DMS 273 (cell line): ENCODE measurements at regions not wholly inside any gene's neighbourhood (a gene's known extent, or its start where the extent isn't known, plus 50 kb on each side); places are given as distances from the start of the nearest gene placed in this dataset.

ENCODE experiments used
- DNase-seq: peaks from one replicate; lab custom pipeline; 2025; ENCODE audit not compliant: unreplicated experiment; lab: John Stamatoyannopoulos, UW

DNA sequence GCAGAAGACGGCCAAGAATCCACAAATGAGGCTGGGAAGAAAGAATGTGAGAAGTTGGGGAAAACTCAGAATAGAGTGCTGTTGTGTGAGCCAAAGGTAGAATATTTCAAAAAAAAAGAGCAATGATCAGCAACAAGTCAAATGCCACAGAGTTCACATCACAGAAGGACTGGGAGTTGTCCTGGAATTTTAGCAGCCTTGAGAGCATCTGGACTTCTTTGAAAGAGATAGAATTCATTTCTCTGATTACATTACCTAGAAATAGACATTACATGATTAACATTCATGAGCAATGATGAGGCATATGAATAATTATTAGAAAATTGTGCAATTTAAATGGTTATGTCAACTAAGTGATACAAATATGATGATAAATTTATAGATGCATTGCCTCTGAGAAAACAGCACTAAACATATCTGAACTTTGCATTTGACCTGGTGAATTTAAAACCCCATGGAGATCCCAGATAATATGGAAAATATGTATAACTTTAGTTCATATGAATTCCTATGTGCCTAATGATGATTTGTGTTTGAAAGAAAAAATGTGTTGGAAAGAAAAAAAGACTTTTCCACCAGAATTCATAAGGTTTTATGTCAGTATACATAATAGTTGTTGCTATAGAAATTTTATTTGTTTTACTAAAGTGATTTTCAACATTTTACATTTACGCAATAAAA is 186.2 kb downstream of the POSTN start:
- no peak for DNase-seq

DNA sequence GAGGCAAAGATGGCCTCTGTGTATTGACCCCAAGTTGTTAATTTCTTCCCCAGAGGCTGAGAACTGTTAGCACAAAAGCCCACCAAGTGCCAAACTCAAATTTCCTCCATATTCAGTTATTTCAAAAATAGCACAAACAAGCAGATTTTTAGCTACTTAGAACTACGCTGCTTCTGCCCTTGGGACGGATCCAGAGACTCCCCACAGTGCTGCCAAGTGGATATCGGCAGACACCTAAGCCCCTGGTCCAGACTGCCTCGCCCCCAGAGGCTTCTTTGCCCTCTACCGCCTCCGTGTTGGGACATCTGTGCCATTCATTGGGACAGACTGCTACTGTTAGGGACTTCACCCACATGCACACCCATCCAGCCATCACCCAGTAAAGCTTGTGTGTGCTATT is 188.3 kb downstream of the POSTN start:
- DNase-seq: no peak

DNA sequence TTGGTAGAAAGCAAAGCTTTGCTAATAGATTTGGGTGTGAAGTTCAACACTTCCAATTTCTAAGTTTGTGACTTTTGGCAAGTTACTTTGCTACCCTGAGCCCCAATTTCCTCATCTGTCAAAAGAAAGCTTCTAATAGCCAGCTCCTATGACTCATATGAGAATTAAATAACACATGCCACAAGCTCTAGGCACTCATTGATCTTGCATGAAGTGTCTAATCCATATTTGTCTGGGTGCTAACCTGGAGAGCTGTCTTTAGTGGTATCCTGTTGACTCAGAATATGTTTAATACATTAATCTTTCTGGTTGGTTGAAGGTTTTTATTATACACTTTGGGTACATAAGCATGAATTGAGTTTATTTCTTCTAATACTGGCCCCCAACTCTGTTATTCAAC is 188.8 kb downstream of the POSTN start:
- no peak for DNase-seq

DNA sequence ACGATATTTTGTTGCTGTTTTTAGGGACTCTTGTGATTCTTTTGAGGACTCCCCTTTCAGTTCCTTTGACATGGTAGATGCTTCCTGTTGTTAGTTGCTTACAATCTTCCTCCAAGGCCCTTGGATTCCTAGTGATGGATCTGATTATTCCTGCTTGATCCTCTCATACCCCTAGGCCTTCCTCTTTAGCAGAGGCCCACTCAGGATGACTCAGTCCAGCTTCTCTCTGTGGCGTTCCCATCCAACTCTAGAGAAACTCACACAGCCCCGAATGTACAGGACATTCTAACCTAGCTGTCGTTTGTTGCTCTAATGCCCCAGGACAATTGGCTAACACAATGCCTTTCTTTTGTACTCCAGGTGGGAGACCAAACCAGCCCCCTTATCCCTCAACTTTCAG is 191.4 kb downstream of the POSTN start:
- DNase-seq: no peak

DNA sequence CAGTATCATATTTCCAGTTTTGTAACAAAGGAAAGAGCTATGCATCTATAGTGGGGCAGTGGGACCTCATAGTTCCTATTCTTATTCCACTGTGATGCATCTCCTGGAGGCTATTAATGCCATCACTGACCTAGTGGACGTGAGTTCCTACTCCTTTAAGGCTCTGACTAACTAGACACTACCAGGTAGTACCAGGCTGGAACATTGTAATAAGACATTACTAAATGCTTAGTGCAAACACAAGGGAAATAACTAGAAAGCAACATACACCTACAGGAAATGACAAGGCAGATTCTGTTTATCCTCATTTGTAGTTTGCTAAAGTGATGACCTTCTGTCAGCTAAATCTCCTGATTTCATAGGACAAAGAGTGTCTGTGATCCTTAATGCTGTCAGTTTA is 192.5 kb downstream of the POSTN start:
- DNase-seq: no peak

DNA sequence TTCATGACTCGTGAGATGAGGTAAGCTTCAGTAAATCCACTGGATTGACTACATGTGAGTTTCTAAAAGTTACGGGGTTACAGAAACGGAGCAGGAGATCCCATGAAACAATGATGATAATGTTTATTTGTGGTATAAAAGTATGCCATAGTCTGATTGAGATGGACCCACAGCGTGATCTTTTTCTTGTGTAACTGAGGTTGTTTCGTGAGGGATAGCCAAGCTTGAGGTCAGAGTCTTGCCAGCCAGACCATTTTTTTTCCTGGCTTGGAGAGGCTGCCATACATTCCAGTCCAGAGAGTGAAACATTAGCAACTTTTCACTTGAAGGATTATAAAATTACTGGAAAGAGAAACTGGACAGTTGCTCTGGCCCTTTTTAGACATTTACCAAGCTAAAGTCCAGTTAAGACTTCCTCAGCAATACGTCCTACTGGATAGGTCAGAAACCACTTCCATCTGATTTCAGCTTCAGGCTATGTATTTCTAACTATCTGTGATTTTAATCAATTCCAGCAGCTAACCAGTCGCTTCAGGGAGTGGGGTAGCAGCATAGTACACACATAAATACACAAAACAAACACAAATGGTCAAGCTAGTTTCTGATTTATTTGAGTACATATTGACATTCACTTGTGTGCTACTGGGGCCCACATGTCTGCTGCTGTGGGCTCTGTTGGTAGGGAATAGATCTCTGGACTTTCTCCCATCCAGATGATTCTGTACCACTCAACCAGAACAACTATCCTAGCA is 194.6 kb downstream of the POSTN start:
- no peak for DNase-seq

DNA sequence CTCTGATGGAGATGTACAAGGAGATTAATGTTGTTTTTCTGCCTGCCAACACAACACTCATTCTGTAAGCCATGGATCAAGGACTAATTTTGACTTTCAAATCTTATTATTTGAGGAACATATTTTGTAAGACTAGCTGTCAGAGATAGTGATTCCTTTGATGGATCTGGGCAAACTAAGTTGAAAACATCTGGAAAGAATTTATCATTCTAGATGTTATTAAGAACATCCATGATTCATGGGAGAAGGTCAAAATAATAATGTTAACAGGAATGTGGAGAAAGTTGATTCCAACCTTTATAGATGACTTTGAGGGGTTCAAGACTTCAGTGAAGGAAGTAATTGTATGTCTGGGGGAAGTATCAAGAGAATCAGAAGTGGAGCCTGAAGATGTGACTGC is 196.8 kb downstream of the POSTN start:
- no peak for DNase-seq

DNA sequence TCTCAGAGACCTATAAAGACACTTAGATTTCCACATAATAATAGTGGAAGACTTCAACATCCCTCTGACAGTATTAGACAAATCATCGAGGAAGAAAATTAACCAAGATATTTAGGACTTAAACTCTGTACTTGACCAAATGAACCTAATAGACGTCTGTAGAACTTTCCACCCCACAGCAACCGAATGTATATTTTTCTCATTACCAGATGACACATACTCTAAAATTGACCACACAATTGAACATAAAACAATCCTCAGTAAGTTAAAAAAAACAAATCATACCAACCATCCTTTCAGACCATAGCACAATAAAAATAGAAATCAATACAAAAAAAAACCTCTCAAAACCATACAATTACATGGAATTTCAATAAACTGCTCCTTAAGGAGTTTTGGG is 201.0 kb downstream of the POSTN start:
- DNase-seq: no peak

DNA sequence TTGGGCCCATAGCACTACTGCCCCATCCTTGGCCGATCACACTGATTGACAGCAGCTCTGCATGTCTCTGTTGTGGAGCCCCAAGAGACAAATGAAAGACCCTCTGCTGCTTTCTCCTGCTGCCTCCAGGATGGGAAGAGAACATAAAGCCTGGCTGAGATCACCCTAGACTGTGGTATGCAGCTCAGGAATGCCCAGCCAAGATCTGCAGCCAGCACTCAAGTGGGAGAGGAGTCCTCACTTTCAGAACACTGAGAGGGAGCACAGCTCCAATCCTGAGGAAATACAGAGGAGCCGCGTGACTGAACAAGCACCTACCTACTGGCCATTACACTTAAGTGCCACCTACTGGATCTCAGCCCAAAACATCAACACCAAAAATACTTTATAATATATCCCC is 203.0 kb downstream of the POSTN start:
- no peak for DNase-seq

DNA sequence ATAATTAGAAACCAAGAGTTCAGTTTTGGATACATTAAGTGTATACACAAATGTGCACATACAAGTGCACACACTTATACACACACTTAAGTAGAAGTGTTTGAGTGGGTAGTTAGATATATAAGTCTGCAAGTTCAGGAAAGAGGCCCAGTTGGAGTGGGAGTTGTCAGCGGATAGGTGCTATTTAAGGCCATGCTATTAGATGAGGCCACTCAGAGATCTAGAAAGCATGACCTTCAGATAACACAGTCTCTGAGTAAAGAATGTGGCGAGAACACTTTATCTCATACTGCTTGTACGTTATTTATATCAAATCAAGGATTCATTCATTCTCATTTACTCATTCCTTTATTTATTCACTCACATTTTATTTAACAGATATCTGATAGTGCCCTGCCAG is 206.2 kb downstream of the POSTN start:
- no peak for DNase-seq

DNA sequence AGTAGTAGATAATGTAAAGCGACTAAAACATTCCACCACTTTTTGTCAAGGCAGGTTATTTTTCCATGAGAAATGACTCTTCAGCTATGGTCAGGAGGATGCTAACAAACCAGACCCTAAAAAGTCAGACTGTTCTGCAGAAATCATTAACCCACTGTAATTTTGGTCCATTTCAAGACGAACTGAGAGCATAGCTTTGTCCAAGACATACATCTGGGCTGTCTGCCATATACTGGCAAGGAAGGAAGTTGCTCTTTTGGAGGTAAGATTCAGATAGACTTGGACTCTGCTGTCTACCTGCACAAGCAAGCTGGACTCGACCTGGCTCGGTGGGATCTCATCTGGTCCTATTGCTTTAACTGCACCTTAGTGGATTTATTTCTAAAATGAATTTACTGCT is 207.8 kb downstream of the POSTN start:
- DNase-seq: no peak

DNA sequence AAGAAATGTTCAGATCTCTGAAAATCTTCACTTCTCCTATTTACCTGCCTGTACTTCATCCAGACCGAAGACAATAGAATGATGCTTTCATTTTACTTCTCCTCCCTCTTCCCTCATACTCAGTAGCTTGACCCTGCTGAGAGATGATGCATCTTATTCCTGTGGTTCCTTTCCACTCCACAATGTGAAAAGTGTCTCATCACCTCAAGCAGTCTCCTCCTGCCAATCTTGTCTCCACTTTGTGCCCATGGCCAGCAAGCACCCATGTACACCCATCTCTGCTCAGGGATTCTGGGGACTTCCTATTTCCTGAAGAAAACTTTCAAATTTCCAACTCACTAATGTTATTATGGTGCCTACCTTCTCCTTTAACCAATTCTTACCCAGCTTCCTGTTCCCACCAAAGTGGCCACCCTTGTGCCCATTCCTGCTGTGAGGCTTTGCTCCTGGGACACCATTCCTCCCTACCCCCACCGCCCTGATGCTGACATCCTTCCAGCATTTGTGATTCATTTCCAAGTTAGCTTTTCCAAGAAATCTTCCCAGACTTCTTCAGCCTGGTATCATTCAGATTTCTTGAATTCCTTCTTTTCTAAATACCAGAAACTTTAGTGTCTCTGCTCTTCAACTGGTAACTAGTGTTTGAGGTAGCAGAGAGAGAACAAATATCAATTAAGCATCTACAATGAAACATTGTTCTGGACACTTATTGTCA is 212.5 kb downstream of the POSTN start:
- no peak for DNase-seq

DNA sequence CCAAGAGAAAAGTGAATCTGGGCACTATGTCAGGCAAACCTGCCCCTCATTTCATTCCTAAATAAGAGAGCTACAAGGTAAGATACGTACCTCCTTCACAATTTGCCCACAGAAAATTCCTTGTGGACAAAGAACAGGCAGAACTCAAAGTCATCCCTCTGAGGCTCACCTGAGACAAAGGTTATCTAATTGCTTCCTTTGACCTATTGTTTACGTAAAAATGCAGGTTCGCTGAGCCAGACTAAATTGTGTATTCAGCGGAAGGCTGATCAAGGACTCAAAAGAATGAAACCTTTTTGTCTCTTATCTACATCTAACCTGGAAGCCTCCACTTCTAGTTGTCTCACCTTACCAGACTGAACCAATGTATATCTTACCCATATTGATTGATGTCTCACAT is 213.3 kb downstream of the POSTN start:
- no peak for DNase-seq

DNA sequence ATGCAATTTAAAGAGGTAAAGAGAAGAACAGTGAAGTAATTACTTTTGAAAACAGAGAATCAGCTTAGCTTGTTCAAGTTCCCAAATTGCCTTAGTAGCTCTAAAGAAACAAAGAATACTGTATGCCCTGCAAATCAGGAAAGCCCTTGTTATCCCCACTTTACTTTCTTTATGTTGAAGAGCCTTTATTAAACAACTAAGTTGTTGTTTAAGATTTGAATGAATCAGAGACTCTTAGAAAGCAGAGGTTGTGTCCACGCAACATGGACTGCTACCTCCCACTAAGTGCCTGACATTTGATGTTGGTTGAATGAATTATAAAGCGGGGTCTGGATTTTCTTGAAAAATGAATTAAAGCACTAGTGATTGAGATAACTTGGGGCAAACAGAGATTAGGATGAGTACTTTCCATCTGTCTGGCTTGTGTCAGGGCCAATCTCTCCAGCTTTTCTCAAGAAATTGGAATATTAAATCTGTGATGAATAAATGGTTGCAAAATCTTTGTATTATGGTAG is 214.7 kb downstream of the POSTN start:
- DNase-seq: no peak

DNA sequence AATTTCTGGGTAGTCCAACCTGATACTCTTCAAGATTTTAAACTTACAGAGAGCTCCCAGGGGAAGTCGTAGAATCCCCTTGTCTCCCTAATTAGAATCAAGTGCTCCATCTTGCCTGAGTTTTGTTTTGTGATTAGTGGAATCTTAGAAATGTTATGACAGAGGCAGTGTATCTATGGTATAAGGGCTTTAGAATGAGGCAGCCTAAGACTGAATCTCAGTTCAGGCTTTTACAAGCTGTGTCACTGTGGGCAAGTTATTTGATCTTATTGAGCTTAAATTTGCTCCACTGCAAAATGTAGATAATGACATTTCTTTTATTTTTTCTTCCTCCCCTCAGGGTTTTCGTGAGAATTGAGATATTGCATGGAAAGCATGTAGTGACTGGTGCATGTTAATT is 215.5 kb downstream of the POSTN start:
- DNase-seq: no peak

DNA sequence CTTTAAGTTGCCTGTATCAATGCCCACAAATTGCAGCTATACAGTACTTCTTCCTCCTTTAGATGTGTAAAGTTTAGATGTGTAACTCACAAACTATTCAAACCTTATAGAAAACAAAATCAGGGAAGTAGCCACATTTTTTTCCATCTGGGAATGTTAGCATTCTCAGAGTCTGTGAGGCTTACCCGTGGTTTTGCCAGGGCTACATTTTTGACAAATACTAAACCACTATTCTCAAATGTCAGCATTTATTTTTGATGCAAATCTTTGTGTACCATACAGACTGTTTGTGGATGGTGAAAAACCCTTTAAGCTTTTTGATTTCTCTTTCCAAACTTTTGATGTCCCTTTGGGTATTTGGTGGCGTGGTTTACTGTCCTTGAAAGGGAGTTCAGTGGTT is 216.4 kb downstream of the POSTN start:
- DNase-seq: no peak

DNA sequence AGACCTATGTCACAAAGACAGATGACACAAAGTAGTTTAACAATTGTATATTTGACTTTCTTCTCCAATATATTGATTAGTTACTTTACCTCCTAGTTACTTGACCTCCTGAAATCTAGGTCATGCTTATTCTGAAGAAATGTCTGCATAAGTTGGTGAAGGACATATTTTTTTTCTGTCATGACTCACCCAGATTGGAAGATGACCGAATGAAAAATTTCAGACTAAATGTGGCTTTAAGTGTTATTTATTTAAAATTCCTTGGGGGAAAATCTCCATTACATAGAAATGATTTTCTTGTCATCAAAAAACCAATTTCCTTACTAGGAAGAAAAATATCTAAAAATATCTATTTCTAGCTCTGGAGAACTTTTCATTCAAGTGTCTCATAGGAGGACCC is 217.1 kb downstream of the POSTN start:
- DNase-seq: no peak

DNA sequence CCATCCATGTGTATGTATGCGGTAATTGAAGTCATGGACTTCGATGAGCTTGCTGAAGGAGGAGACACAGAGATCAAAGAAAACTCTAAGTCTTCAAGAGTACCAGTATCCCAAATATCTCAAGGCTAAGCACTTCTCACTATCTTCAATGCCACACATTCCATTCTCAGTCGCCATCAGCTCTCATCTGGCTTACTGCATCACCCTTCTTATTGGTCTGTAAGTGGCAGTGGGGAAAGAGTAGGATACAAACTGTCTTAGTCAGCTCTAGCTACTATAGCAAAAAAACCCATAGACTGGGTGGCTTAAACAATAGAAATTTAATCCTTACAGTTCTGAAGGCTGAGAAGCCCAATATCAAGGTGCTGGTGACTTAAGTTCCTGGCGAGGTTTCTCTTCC is 218.7 kb downstream of the POSTN start:
- DNase-seq: no peak

DNA sequence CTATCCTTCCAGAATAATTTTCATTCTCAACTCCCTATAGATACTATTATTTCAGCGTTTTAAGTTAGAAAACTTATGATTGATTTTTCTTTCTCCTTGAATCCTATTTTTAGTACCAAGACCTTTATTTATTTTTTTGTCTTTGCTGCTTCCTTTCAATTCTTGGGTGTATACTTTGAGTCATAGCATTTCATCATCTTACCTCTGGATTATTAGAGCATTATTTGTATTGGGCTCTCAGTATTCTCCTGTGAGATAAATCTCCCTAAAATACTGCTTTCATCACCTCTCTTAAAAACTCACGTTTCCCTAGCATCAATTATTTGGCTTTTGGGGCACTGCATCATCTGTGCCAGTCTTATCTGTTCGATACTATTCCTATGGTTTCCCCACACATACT is 222.8 kb downstream of the POSTN start:
- no peak for DNase-seq

DNA sequence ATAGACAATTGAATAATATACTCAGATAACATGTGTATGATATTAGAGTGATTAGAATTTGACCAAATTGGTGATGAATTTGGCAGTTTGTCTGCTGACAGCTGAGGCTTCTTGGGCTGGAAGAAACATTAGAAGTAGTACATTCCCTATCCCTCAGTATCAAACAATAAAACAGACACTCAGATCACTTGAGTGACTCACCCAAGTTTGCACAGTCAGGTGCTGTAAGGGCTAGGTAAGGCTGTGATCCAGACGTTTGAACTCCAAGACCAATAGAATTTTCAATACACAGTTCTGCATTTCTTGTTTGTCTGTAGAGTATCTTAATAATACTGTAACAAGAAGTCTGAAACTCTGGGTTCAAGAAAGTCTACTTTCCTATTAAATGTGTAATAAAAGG is 223.5 kb downstream of the POSTN start:
- no peak for DNase-seq

DNA sequence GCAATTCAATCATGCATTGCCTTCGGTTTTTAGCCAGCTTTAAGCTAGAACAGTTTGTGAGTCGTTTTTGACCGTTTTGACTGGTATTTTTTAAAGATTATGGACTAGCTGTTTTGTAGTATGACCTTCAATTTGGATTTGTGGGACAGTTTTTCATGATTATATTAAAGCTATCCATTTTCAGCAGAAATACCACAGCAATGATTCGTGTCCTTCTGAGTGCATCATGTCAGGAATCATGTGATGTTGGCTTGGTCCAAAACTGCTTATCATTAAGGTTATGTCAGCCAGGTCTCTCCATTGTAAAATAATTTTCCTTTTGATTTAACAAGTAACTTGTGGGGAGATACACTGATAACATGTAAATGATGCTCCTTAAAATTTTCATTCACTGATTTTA is 229.0 kb downstream of the POSTN start:
- no peak for DNase-seq

DNA sequence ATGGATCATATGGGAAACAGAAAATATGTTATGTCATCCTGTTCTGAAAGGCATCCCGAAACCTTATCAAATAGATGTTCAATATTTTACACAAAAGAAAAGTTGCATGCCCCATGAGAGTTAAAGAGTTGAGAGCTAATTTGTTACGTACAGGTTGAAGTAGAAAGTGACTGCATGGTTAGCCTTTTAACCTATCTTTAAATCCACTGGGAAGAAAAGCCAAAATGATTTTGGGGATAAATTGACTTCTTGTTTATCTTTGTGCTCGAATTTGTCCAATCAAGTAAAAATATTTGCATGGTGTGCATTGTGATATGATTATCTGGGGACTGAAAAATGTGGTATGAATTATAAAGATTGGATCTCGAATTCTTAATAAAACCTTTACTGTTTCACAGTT is 230.1 kb downstream of the POSTN start:
- DNase-seq: no peak
